ENCODE measurements at regions not wholly inside any gene's neighbourhood (a gene's known extent, or its start where the extent isn't known, plus 50 kb on each side); places are given as distances from the start of the nearest gene placed in this dataset.
"Not testable (repeated sequence)": the region's sequence is repeated elsewhere in the genome, so short reads cannot be mapped to it uniquely, and the experiment has no call there.

DNA sequence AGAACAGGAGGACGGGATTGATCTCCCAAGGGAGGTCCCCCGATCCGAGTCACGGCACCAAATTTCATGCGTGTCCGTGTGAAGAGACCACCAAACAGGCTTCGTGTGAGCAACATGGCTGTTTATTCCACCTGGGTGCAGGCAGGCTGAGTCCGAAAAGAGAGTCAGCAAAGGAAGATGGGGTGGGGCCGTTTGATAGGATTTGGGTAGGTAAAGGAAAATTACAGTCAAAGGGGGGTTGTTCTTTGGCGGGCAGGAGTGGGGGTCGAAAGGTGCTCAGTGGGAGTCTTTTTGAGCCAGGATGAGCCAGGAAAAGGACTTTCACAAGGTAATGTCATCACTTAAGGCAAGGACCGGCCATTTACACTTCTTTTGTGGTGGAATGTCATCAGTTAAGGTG, 763.6 kb upstream of the CTNND2 start:
- not testable (repeated sequence) for H3K4me1 Mint-ChIP-seq, H3K27me3 Mint-ChIP-seq, H3K27ac Mint-ChIP-seq, H3K4me3 Mint-ChIP-seq, H3K36me3 Mint-ChIP-seq, ATAC-seq
- H3K9me3 Mint-ChIP-seq, result peaks cover 16% of the 10 kb centered on the region

DNA sequence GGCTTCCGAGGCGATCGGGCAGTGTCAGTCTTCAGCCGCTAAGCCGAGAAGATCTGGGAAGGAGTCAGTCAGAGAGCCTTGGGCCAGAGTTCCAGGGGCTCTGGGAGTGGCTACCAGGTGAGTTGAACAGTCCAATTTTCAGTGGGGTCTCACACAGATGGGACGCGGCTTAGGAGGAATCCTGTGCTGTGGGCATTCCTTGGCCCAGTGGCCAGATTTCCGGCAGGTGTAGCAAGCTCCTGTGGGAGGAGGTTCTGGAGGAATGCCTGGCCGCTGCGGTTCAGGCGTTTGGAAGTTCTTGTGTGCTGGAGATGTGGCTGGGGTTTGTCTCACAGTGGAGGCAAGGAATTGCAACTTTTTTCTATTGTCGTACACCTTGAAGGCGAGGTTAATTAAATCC, 761.5 kb upstream of the CTNND2 start:
- not testable (repeated sequence) for H3K27ac Mint-ChIP-seq, H3K4me1 Mint-ChIP-seq, H3K4me3 Mint-ChIP-seq, H3K36me3 Mint-ChIP-seq, ATAC-seq, H3K27me3 Mint-ChIP-seq
- H3K9me3 Mint-ChIP-seq, result peaks cover 19% of the 10 kb centered on the region

DNA sequence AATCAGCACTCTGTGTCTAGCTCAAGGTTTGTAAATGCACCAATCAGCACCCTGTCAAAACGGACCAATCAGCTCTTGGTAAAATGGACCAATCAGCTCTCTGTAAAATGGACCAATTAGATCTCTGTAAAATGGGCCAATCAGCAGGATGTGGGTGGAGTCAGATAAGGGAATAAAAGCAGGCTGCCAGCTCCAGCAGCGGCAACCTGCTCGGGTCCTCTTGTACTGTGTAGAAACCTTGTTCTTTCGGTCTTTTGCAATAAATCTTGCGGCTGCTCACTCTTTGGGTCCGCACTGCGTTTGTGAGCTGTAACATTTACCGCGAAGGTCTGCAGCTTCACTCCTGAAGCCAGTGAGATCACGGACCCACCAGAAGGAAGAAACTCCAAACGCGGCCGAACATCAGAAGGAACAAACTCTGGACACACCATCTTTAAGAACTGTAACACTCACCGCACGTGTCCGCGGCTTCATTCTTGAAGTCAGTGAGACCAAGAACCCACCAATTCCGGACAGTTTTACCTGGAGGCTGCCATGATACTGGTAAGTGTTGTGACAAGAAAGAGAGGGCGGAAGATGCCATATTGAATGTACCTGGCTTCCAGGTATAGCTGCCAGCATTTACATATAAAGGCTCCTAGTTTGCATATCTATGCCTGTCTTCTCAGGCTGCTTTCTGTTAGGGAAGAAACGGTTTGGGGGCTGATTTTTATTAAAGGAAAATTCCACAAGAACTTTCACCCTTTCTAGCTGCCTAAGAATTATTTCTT, 758.5 kb upstream of the CTNND2 start:
- Mint-ChIP-seq H3K4me1 (no peaks in the 10 kb centered on the region), H3K36me3 (no peaks in the 10 kb centered on the region)

DNA sequence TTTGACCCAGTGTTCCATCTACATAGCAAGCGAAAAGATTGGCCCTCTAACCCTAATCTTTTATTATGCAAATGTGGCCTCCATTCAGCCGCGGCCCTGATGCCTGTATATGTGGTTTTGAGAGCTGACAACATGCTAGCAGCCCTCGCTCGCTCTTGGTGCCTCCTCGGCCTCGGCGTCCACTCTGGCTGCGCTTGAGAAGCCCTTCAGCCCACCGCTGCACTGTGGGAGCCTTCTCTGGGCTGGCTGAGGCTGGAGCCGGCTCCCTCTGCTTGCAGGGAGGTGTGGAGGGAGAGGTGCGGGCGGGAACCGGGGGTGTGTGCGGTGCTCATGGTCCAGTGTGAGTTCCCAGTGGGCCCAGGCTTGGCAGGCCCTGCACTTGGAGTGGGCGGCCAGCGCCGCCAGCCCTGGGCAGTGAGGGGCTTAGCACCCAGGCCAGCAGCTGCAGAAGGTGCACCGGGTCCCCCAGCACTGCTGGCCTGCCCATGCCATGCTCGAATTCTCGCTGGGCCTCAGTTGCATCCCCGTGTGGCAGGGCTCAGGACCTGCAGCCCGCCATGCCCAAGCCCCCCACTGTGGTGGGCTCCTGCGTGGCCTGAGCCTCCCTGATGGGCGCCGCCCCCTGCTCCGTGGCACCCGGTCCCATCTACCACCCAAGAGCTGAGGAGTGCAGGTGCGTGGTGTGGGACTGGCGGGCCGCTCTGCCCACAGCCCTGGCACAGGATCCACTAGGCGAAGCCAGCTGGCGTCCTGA, 757.5 kb upstream of the CTNND2 start:
- ATAC-seq, result no peak

More for the DNA sequence above, 758.5 kb upstream of the CTNND2 start:
- H3K4me3 Mint-ChIP-seq, result no peak overlapping the region
- ATAC-seq, result no peak
- H3K9me3 Mint-ChIP-seq, result peaks cover 24% of the 10 kb centered on the region
- no peak overlapping the region for H3K27ac Mint-ChIP-seq
- H3K27me3 Mint-ChIP-seq, result no peaks in the 10 kb centered on the region

GRCh38 chr5:12660279-12661107, 756.2 kb upstream of the CTNND2 start:
- not testable (repeated sequence) for H3K27me3 Mint-ChIP-seq, H3K4me1 Mint-ChIP-seq, ATAC-seq, H3K27ac Mint-ChIP-seq, H3K36me3 Mint-ChIP-seq, H3K4me3 Mint-ChIP-seq
- H3K9me3 Mint-ChIP-seq, result peaks cover 20% of the 10 kb centered on the region

More for the DNA sequence above, 757.5 kb upstream of the CTNND2 start:
- no peak overlapping the region for H3K4me3 Mint-ChIP-seq
- H3K4me1 Mint-ChIP-seq, result no peaks in the 10 kb centered on the region
- no peaks in the 10 kb centered on the region for H3K36me3 Mint-ChIP-seq
- no peaks in the 10 kb centered on the region for H3K27me3 Mint-ChIP-seq
- H3K9me3 Mint-ChIP-seq, result peaks cover 21% of the 10 kb centered on the region
- H3K27ac Mint-ChIP-seq, result no peak overlapping the region

GRCh38 chr5:12659686-12660085, 755.4 kb upstream of the CTNND2 start:
- no peak overlapping the region for H3K27ac Mint-ChIP-seq
- peaks cover 16% of the 10 kb centered on the region for H3K9me3 Mint-ChIP-seq
- no peak overlapping the region for H3K4me3 Mint-ChIP-seq
- no peaks in the 10 kb centered on the region for H3K36me3 Mint-ChIP-seq
- no peak for ATAC-seq
- no peaks in the 10 kb centered on the region for H3K4me1 Mint-ChIP-seq
- no peaks in the 10 kb centered on the region for H3K27me3 Mint-ChIP-seq

- no peak for ATAC-seq
- Mint-ChIP-seq H3K4me3 (no peak overlapping the region), H3K27me3 (no peaks in the 10 kb centered on the region), H3K9me3 (peaks cover 10% of the 10 kb centered on the region), H3K27ac (no peak overlapping the region), H3K36me3 (no peaks in the 10 kb centered on the region), H3K4me1 (no peaks in the 10 kb centered on the region)
Measured at GRCh38 chr5:12658871-12659446, 754.7 kb upstream of the CTNND2 start.

GRCh38 chr5:12657914-12658474, 753.7 kb upstream of the CTNND2 start:
- not testable (repeated sequence) for H3K9me3 Mint-ChIP-seq, H3K4me1 Mint-ChIP-seq, H3K27me3 Mint-ChIP-seq, H3K4me3 Mint-ChIP-seq, H3K36me3 Mint-ChIP-seq, ATAC-seq, H3K27ac Mint-ChIP-seq

- no peak for ATAC-seq
- no peak overlapping the region for H3K4me3 Mint-ChIP-seq
- no peaks in the 10 kb centered on the region for H3K27me3 Mint-ChIP-seq
- H3K4me1 Mint-ChIP-seq, result no peaks in the 10 kb centered on the region
- peaks cover 6% of the 10 kb centered on the region for H3K9me3 Mint-ChIP-seq
- no peaks in the 10 kb centered on the region for H3K36me3 Mint-ChIP-seq
- no peak overlapping the region for H3K27ac Mint-ChIP-seq
Measured at GRCh38 chr5:12655675-12656074, 751.4 kb upstream of the CTNND2 start.

GRCh38 chr5:12652201-12652600, 748.0 kb upstream of the CTNND2 start:
- ATAC-seq, result no peak
- Mint-ChIP-seq H3K27ac (no peak overlapping the region), H3K4me3 (no peak overlapping the region), H3K36me3 (no peaks in the 10 kb centered on the region), H3K27me3 (no peaks in the 10 kb centered on the region), H3K9me3 (peaks cover 7% of the 10 kb centered on the region), H3K4me1 (no peaks in the 10 kb centered on the region)

GRCh38 chr5:12648558-12648957, 744.3 kb upstream of the CTNND2 start:
- H3K27ac Mint-ChIP-seq, result no peak overlapping the region
- H3K9me3 Mint-ChIP-seq, result peaks cover 9% of the 10 kb centered on the region
- no peaks in the 10 kb centered on the region for H3K4me1 Mint-ChIP-seq
- no peaks in the 10 kb centered on the region for H3K27me3 Mint-ChIP-seq
- no peak for ATAC-seq
- H3K36me3 Mint-ChIP-seq, result no peaks in the 10 kb centered on the region
- H3K4me3 Mint-ChIP-seq, result no peak overlapping the region

GRCh38 chr5:12647613-12648012, 743.4 kb upstream of the CTNND2 start:
- Mint-ChIP-seq H3K36me3 (no peaks in the 10 kb centered on the region), H3K4me1 (no peaks in the 10 kb centered on the region), H3K9me3 (peaks cover 9% of the 10 kb centered on the region), H3K27ac (no peak overlapping the region), H3K4me3 (no peak overlapping the region), H3K27me3 (no peaks in the 10 kb centered on the region)
- ATAC-seq, result no peak

- ATAC-seq, result no peak
- Mint-ChIP-seq H3K4me3 (no peak overlapping the region), H3K4me1 (no peaks in the 10 kb centered on the region), H3K27ac (no peak overlapping the region), H3K36me3 (no peaks in the 10 kb centered on the region), H3K9me3 (peaks cover 9% of the 10 kb centered on the region), H3K27me3 (no peaks in the 10 kb centered on the region)
Measured at GRCh38 chr5:12645582-12645981, 741.3 kb upstream of the CTNND2 start.

- H3K9me3 Mint-ChIP-seq, result peaks cover 5% of the 10 kb centered on the region
- H3K27ac Mint-ChIP-seq, result no peak overlapping the region
- no peaks in the 10 kb centered on the region for H3K4me1 Mint-ChIP-seq
- H3K4me3 Mint-ChIP-seq, result no peak overlapping the region
- no peak for ATAC-seq
- H3K36me3 Mint-ChIP-seq, result no peaks in the 10 kb centered on the region
- no peaks in the 10 kb centered on the region for H3K27me3 Mint-ChIP-seq
Measured at GRCh38 chr5:12636209-12636608, 732.0 kb upstream of the CTNND2 start.

- Mint-ChIP-seq H3K4me1 (no peaks in the 10 kb centered on the region), H3K4me3 (no peak overlapping the region), H3K36me3 (no peaks in the 10 kb centered on the region), H3K27ac (no peak overlapping the region), H3K9me3 (no peaks in the 10 kb centered on the region), H3K27me3 (no peaks in the 10 kb centered on the region)
- ATAC-seq, result no peak
Measured at GRCh38 chr5:12626556-12626955, 722.3 kb upstream of the CTNND2 start.
